Neuronal stem cell (in vitro differentiated cells): ENCODE measurements at regions not wholly inside any gene's neighbourhood (a gene's known extent, or its start where the extent isn't known, plus 50 kb on each side); places are given as distances from the start of the nearest gene placed in this dataset.

Experiments used
- DNase-seq: peaks from one replicate; pipeline ENCODE4 v3.0.0-alpha.2; 2013; ENCODE audit warnings: low spot score
- H2AFZ ChIP-seq: one replicate; pipeline ENCODE4 v1.6.1; 2013; ENCODE audit warnings: mild to moderate bottlenecking, low read length, inconsistent platforms
- H2AK5ac ChIP-seq: 2 replicates; pipeline ENCODE4 v1.6.1; 2013; ENCODE audit warnings: low read depth, mild to moderate bottlenecking, inconsistent platforms, low read length, moderate library complexity, mixed read lengths
- H2BK120ac ChIP-seq: 2 replicates; pipeline ENCODE4 v1.6.1; 2013; ENCODE audit warnings: low read depth, mild to moderate bottlenecking, inconsistent platforms, low read length, moderate library complexity, mixed read lengths
- H2BK12ac ChIP-seq: one replicate; pipeline ENCODE4 v1.6.1; 2013; ENCODE audit warnings: low read length, inconsistent platforms
- H2BK15ac ChIP-seq: 2 replicates; pipeline ENCODE4 v1.6.1; 2013; ENCODE audit warnings: mild to moderate bottlenecking, low read length, inconsistent platforms, mixed read lengths
- H2BK5ac ChIP-seq: one replicate; pipeline ENCODE4 v1.6.1; 2013; ENCODE audit warnings: inconsistent platforms, mild to moderate bottlenecking, low read length, moderate library complexity
- H3K14ac ChIP-seq: one replicate; pipeline ENCODE4 v1.6.1; 2013; ENCODE audit warnings: low read length, inconsistent platforms
- H3K18ac ChIP-seq: 2 replicates; pipeline ENCODE4 v1.6.1; 2013; ENCODE audit warnings: low read length, inconsistent platforms
- H3K23ac ChIP-seq: 2 replicates; pipeline ENCODE4 v1.6.1; 2013; ENCODE audit warnings: low read depth, mild to moderate bottlenecking, mixed read lengths, low read length, inconsistent platforms; ENCODE audit not compliant: poor library complexity
- H3K27ac ChIP-seq: replicated peaks from 3 replicates; pipeline ENCODE4 v1.5.1; 2013; ENCODE audit warnings: low read length, inconsistent platforms
- H3K27me3 ChIP-seq, 3 experiments: 2 replicates each; pipeline ENCODE4 v1.6.1; 2013; ENCODE audit warnings: low read length in 3 of 3, mild to moderate bottlenecking in 2 of 3, inconsistent platforms in 1 of 3, low read depth in 1 of 3, mixed read lengths in 1 of 3, moderate library complexity in 1 of 3; ENCODE audit not compliant: control insufficient read depth in 3 of 3, insufficient read depth in 3 of 3
- H3K36me3 ChIP-seq, 2 donors: replicated peaks in 1 of 2; 2 replicates each; pipeline ENCODE4 v1.6.1; 2013; ENCODE audit warnings: low read length in 2 of 2; ENCODE audit not compliant: control insufficient read depth in 2 of 2, insufficient read depth in 2 of 2
- H3K4ac ChIP-seq: 2 replicates; pipeline ENCODE4 v1.6.1; 2013; ENCODE audit warnings: inconsistent platforms, mild to moderate bottlenecking, low read length, moderate library complexity
- H3K4me1 ChIP-seq, 2 donors: 1 replicate in 1 of 2; 2 replicates in 1 of 2; pipeline ENCODE4 v1.6.1; 2013; ENCODE audit warnings: low read length in 2 of 2, low read depth in 1 of 2; ENCODE audit not compliant: control insufficient read depth in 2 of 2, insufficient read depth in 1 of 2
- H3K4me2 ChIP-seq: one replicate; pipeline ENCODE4 v1.6.1; 2013; ENCODE audit warnings: mild to moderate bottlenecking, low read length, inconsistent platforms; ENCODE audit not compliant: insufficient read depth, poor library complexity, severe bottlenecking
- H3K4me3 ChIP-seq, 2 donors: 2 replicates each; pipeline ENCODE4 v1.5.1; 2013; ENCODE audit warnings: low read length in 2 of 2, mild to moderate bottlenecking in 2 of 2, inconsistent platforms in 1 of 2, moderate library complexity in 1 of 2
- H3K79me1 ChIP-seq: one replicate; pipeline ENCODE4 v1.6.1; 2013; ENCODE audit warnings: low read depth, mild to moderate bottlenecking, inconsistent platforms, low read length, moderate library complexity
- H3K9ac ChIP-seq: one replicate; pipeline ENCODE4 v1.6.1; 2013; ENCODE audit warnings: mild to moderate bottlenecking, low read depth, low read length, inconsistent platforms; ENCODE audit not compliant: poor library complexity
- H3K9me3 ChIP-seq, 2 donors: replicated peaks in 1 of 2; 2 replicates each; pipeline versions ENCODE3 to v1.6.1; 2013; ENCODE audit warnings: low read length in 2 of 2, mild to moderate bottlenecking in 2 of 2, inconsistent platforms in 1 of 2, low read depth in 1 of 2, mixed read lengths in 1 of 2, moderate library complexity in 1 of 2; ENCODE audit not compliant: control insufficient read depth in 2 of 2, insufficient read depth in 1 of 2
- H4K8ac ChIP-seq: one replicate; pipeline ENCODE4 v1.6.1; 2013; ENCODE audit warnings: low read depth, mild to moderate bottlenecking, inconsistent platforms, low read length, moderate library complexity
- H4K91ac ChIP-seq: one replicate; pipeline ENCODE4 v1.6.1; 2013; ENCODE audit warnings: low read length, low read depth, mild to moderate bottlenecking, inconsistent platforms; ENCODE audit not compliant: poor library complexity
- WGBS, 2 donors: extraction: QIAGEN DNeasy Blood & Tissue Kit; methylation state at CpG; one replicate each; pipeline ENCODE4 v1.1.7; 2013; ENCODE audit warnings: missing lambda C conversion rate in 2 of 2, mixed read lengths in 1 of 2; ENCODE audit not compliant: insufficient read length in 2 of 2, insufficient replicate concordance in 1 of 2; ENCODE audit errors: extremely low coverage in 2 of 2; 5-methylcytosine and 5-hydroxymethylcytosine counted together

GRCh38 chr12:74145328-74145727 is 392.3 kb upstream of the ATXN7L3B start:
- Histone ChIP-seq H2BK120ac (no peak overlapping the region), H3K9ac (no peak overlapping the region), H3K4me2 (no peak overlapping the region), H3K14ac (no peak overlapping the region), H3K4me1 (no peaks in the 10 kb centered on the region), H3K9me3 (no peaks in the 10 kb centered on the region), H4K91ac (no peak overlapping the region), H2AFZ (no peak overlapping the region), H4K8ac (no peak overlapping the region), H3K79me1 (no peaks in the 10 kb centered on the region), H3K36me3 (no peaks in the 10 kb centered on the region), H3K18ac (no peak overlapping the region), H3K27ac (no peak overlapping the region), H2BK5ac (no peak overlapping the region), H2BK12ac (no peak overlapping the region), H2BK15ac (no peak overlapping the region), H3K4me3 (no peak overlapping the region), H3K27me3 (no peaks in the 10 kb centered on the region), H2AK5ac (no peak overlapping the region), H3K4ac (no peak overlapping the region), H3K23ac (no peak overlapping the region)
- no peak for DNase-seq
- no CpG with 5 or more reads among the region's 1 CpG for WGBS, 2 donors

DNA sequence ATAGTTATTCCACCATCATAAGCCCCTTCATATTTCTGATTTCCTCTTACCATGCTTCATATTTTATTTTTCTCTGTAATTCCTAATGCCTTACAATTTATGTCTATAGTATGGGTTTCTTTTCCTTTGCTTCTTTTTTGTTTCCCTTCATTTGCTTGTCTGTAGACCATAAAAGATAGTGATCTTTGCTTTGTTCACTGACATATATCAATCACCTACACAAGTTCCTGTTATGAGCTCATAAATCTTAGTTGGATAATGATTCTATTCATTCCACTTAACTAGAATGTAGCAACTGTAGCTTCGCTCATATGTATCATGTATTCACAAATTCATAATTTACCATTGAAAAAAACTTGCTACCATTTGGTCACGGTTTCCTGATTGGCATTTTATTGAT is 388.8 kb upstream of the ATXN7L3B start:
- H3K4me1 ChIP-seq: no peaks in the 10 kb centered on the region
- H2BK5ac ChIP-seq: no peak overlapping the region
- H3K36me3 ChIP-seq: no peaks in the 10 kb centered on the region
- no peak overlapping the region for H3K4me3 ChIP-seq
- H3K4me2 ChIP-seq: no peak overlapping the region
- H4K91ac ChIP-seq: no peak overlapping the region
- no peak overlapping the region for H3K23ac ChIP-seq
- no peak for DNase-seq
- H2AFZ ChIP-seq: no peak overlapping the region
- H3K4ac ChIP-seq: no peak overlapping the region
- no peak overlapping the region for H3K9ac ChIP-seq
- H3K27ac ChIP-seq: no peak overlapping the region
- H3K18ac ChIP-seq: no peak overlapping the region
- H3K14ac ChIP-seq: no peak overlapping the region
- H2BK12ac ChIP-seq: no peak overlapping the region
- H3K79me1 ChIP-seq: no peaks in the 10 kb centered on the region
- no peak overlapping the region for H2BK120ac ChIP-seq
- WGBS, 2 donors: no CpG with 5 or more reads among the region's 2 CpGs
- H2AK5ac ChIP-seq: no peak overlapping the region
- H3K9me3 ChIP-seq: no peaks in the 10 kb centered on the region
- no peak overlapping the region for H2BK15ac ChIP-seq
- no peaks in the 10 kb centered on the region for H3K27me3 ChIP-seq
- H4K8ac ChIP-seq: no peak overlapping the region

GRCh38 chr12:74152370-74152769 is 385.3 kb upstream of the ATXN7L3B start:
- H3K9me3 ChIP-seq: no peaks in the 10 kb centered on the region
- H2AFZ ChIP-seq: no peak overlapping the region
- H3K9ac ChIP-seq: no peak overlapping the region
- H4K91ac ChIP-seq: no peak overlapping the region
- H3K23ac ChIP-seq: no peak overlapping the region
- no peak overlapping the region for H2BK15ac ChIP-seq
- H3K4me3 ChIP-seq: no peak overlapping the region
- H3K18ac ChIP-seq: no peak overlapping the region
- no peak overlapping the region for H3K27ac ChIP-seq
- WGBS, 2 donors: no CpG with 5 or more reads among the region's 2 CpGs
- H3K14ac ChIP-seq: no peak overlapping the region
- H3K27me3 ChIP-seq: no peaks in the 10 kb centered on the region
- H3K4me2 ChIP-seq: no peak overlapping the region
- H2BK120ac ChIP-seq: no peak overlapping the region
- no peak overlapping the region for H3K4ac ChIP-seq
- H2AK5ac ChIP-seq: no peak overlapping the region
- H2BK5ac ChIP-seq: no peak overlapping the region
- H3K36me3 ChIP-seq: no peaks in the 10 kb centered on the region
- H3K79me1 ChIP-seq: no peaks in the 10 kb centered on the region
- no peak overlapping the region for H2BK12ac ChIP-seq
- no peak for DNase-seq
- H4K8ac ChIP-seq: no peak overlapping the region
- no peaks in the 10 kb centered on the region for H3K4me1 ChIP-seq

GRCh38 chr12:74166096-74166495 is 371.5 kb upstream of the ATXN7L3B start:
- no peak overlapping the region for H2BK15ac ChIP-seq
- H3K4me2 ChIP-seq: no peak overlapping the region
- H3K18ac ChIP-seq: no peak overlapping the region
- no peak overlapping the region for H3K23ac ChIP-seq
- H3K27ac ChIP-seq: no peak overlapping the region
- no peaks in the 10 kb centered on the region for H3K4me1 ChIP-seq
- H3K9me3 ChIP-seq: no peaks in the 10 kb centered on the region
- H3K36me3 ChIP-seq: no peaks in the 10 kb centered on the region
- no peak overlapping the region for H2BK12ac ChIP-seq
- H3K27me3 ChIP-seq: no peaks in the 10 kb centered on the region
- no CpG with 5 or more reads among the region's 2 CpGs for WGBS, 2 donors
- no peak overlapping the region for H2BK5ac ChIP-seq
- H2AFZ ChIP-seq: no peak overlapping the region
- no peak overlapping the region for H4K8ac ChIP-seq
- H3K4me3 ChIP-seq: no peak overlapping the region
- H2AK5ac ChIP-seq: no peak overlapping the region
- no peak overlapping the region for H4K91ac ChIP-seq
- H3K79me1 ChIP-seq: no peaks in the 10 kb centered on the region
- DNase-seq: no peak
- no peak overlapping the region for H3K4ac ChIP-seq
- H3K14ac ChIP-seq: no peak overlapping the region
- no peak overlapping the region for H3K9ac ChIP-seq
- no peak overlapping the region for H2BK120ac ChIP-seq
